Endothelial cell of umbilical vein (primary cell): ENCODE measurements at regions not wholly inside any gene's neighbourhood (a gene's known extent, or its start where the extent isn't known, plus 50 kb on each side); places are given as distances from the start of the nearest gene placed in this dataset.

Source experiments
- BruUV-seq: library from RNA; stranded (reverse); fragments of 400-500 nt; replicated peaks from 2 replicates; lab custom pipeline; 2021; lab: Mats Ljungman, UMichigan
- CTCF ChIA-PET: fragments of 300-600, 350-600 bp; sonication (Branson Sonifier 250); formaldehyde crosslinking; loops from one replicate; lab custom pipeline; 2021; ENCODE audit warnings: antibody characterized with exemption, inconsistent platforms; lab: Charles Lee
- POLR2A ChIA-PET: fragments of 300-600, 350-600 bp; sonication (Branson Sonifier 250); formaldehyde crosslinking; loops from one replicate; lab custom pipeline; 2021; ENCODE audit warnings: antibody characterized with exemption, inconsistent platforms; lab: Charles Lee
- DNase-seq: peaks from one replicate; pipeline ENCODE4 v3.0.0-alpha.2; 2011; ENCODE audit warnings: low read depth, low spot score
- FAIRE-seq: peaks from 2 replicates; lab custom pipeline; 2011; peaks lifted over from hg19 to GRCh38; lab: Jason Lieb, UNC
- H2AFZ ChIP-seq: 2 replicates; pipeline ENCODE4 v1.6.0; 2012; ENCODE audit warnings: low read depth, low read length, control low read depth, inconsistent platforms
- H3K27ac ChIP-seq: 2 replicates; pipeline ENCODE4 v1.5.1; 2011; ENCODE audit warnings: low read depth, mild to moderate bottlenecking, control low read depth, low read length, moderate library complexity; ENCODE audit not compliant: insufficient read depth
- H3K27me3 ChIP-seq, 2 experiments: 2 replicates each; pipeline versions ENCODE4 v1.6.0 to v1.6.1; 2011; ENCODE audit warnings: low read length in 2 of 2, mixed read lengths in 1 of 2; ENCODE audit not compliant: control insufficient read depth in 2 of 2, insufficient read depth in 2 of 2
- H3K36me3 ChIP-seq, 2 experiments: 2 replicates in 1 of 2; 3 replicates in 1 of 2; pipeline ENCODE4 v1.5.1; 2011; ENCODE audit warnings: low read length in 2 of 2, mild to moderate bottlenecking in 1 of 2, moderate library complexity in 1 of 2; ENCODE audit not compliant: control insufficient read depth in 2 of 2, insufficient read depth in 2 of 2; ENCODE audit errors: extremely low read depth in 1 of 2
- H3K4me1 ChIP-seq: 3 replicates; pipeline ENCODE4 v1.5.1; 2011; ENCODE audit warnings: mild to moderate bottlenecking, low read length; ENCODE audit not compliant: control insufficient read depth, insufficient read depth; ENCODE audit errors: extremely low read depth
- H3K4me2 ChIP-seq: 2 replicates; pipeline ENCODE4 v1.6.1; 2011; ENCODE audit warnings: low read length, control low read depth, mixed read lengths; ENCODE audit not compliant: insufficient read depth
- H3K4me3 ChIP-seq, 3 experiments: fragments of 200-600 bp in 1 of 3; sonication (generic), shearing (Covaris generic) in 1 of 3; replicated peaks in 1 of 3; 2 replicates each; pipeline ENCODE4 v1.5.1; 2011 to 2016; ENCODE audit warnings: control low read depth in 3 of 3, low read length in 3 of 3, mild to moderate bottlenecking in 2 of 3, inconsistent platforms in 1 of 3, low read depth in 1 of 3, moderate library complexity in 1 of 3; ENCODE audit not compliant: insufficient read depth in 1 of 3
- H3K79me2 ChIP-seq: 2 replicates; pipeline ENCODE4 v1.6.0; 2012; ENCODE audit warnings: low read length, inconsistent platforms; ENCODE audit not compliant: control insufficient read depth, insufficient read depth
- H3K9ac ChIP-seq: replicated peaks from 2 replicates; pipeline ENCODE3; 2011; ENCODE audit warnings: low read length, control low read depth; ENCODE audit not compliant: insufficient read depth; ENCODE audit errors: extremely low read depth
- H3K9me1 ChIP-seq: replicated peaks from 3 replicates; pipeline ENCODE4 v1.6.0; 2011; ENCODE audit warnings: mild to moderate bottlenecking, low read length; ENCODE audit not compliant: control insufficient read depth, insufficient read depth; ENCODE audit errors: extremely low read depth
- H3K9me3 ChIP-seq: replicated peaks from 2 replicates; pipeline ENCODE4 v1.5.1; 2012; ENCODE audit warnings: low read length, inconsistent platforms; ENCODE audit not compliant: control insufficient read depth, insufficient read depth
- H4K20me1 ChIP-seq: replicated peaks from 2 replicates; pipeline ENCODE3; 2011; ENCODE audit warnings: mild to moderate bottlenecking, low read length; ENCODE audit not compliant: control insufficient read depth, insufficient read depth; ENCODE audit errors: extremely low read depth
- EZH2 ChIP-seq: IDR thresholded peaks from 2 replicates; pipeline ENCODE4 v1.6.1; 2012; ENCODE audit warnings: borderline replicate concordance, low read depth, mild to moderate bottlenecking, moderate library complexity, low read length, inconsistent platforms; ENCODE audit not compliant: severe bottlenecking
- FOS ChIP-seq: IDR thresholded peaks from 2 replicates; pipeline ENCODE4 v1.6.1; 2011; ENCODE audit warnings: mild to moderate bottlenecking, low read length, moderate library complexity, borderline replicate concordance; ENCODE audit not compliant: insufficient read depth
- GATA2 ChIP-seq: IDR thresholded peaks from 2 replicates; pipeline ENCODE4 v1.7.0; 2011; ENCODE audit warnings: low read depth, mild to moderate bottlenecking, moderate library complexity, mixed read lengths, low read length; ENCODE audit not compliant: insufficient read length, insufficient read depth
- JUN ChIP-seq: IDR thresholded peaks from 2 replicates; pipeline ENCODE4 v1.6.1; 2011; ENCODE audit warnings: borderline replicate concordance, low read depth; ENCODE audit not compliant: insufficient read length, insufficient read depth
- MYC ChIP-seq: IDR thresholded peaks from one replicate; pipeline ENCODE4 v1.6.1; 2011; ENCODE audit warnings: mild to moderate bottlenecking, low read depth, low read length
- POLR2A ChIP-seq: IDR thresholded peaks from 2 replicates; pipeline ENCODE4 v1.6.1; 2012; ENCODE audit warnings: low read depth, mild to moderate bottlenecking, control low read depth, low read length
- POLR2AphosphoS5 ChIP-seq: IDR thresholded peaks from 2 replicates; pipeline ENCODE4 v1.6.1; 2012; ENCODE audit warnings: low read depth, mild to moderate bottlenecking, control low read depth, low read length, moderate library complexity; ENCODE audit not compliant: insufficient read depth
- dilution Hi-C: fragments of 300-500 bp; cut with MboI; formaldehyde crosslinking; loops from one replicate; pipeline ENCODE4 v1.15.0; 2019; ENCODE audit warnings: low sequenced_read_pairs; ENCODE audit not compliant: extremely low pct_ligation_motif_present
- intact Hi-C: fragments of 100-400 bp; cut with micrococcal nuclease; formaldehyde crosslinking; loops from one replicate; pipeline ENCODE4 v1.10.0; 2022
- TF ChIP-seq, protein P1 (sequence below), 2 donors: IDR thresholded peaks; 1 replicate in 1 of 2; 2 replicates in 1 of 2; pipeline ENCODE4 v1.5.1; 2011; ENCODE audit warnings: low read length in 2 of 2, mild to moderate bottlenecking in 2 of 2, moderate library complexity in 2 of 2, control low read depth in 1 of 2, inconsistent platforms in 1 of 2, low read depth in 1 of 2; ENCODE audit not compliant: insufficient read depth in 1 of 2; ENCODE audit errors: extremely low read depth in 1 of 2
- TF ChIP-seq, protein P2 (sequence below): IDR thresholded peaks from 2 replicates; pipeline ENCODE4 v1.6.1; 2011; ENCODE audit not compliant: insufficient read depth, insufficient read length

DNA sequence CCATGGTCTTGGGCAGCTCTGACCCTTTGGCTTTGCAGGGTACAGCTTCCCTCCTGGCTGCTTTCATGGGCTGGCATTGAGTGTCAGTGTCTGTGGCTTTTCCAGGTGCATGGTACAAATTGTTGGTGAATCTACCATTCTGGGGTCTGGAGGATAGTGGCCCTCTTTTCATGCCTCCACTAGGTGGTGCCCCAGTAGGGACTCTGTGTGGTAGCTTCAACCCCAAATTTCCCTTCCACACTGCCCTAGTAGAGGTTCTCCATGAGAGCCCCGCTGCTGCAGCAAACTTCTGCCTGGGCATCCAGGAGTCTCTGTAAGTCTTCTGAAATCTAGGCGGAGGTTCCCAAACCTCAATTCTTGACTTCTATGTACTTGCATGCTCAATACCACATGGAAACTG lies 494.5 kb upstream of the LRRC7 start:
- Histone ChIP-seq H3K27me3 (no peaks in the 10 kb centered on the region), H3K4me1 (no peaks in the 10 kb centered on the region), H3K27ac (no peak overlapping the region), H3K9ac (no peak overlapping the region), H3K4me2 (no peak overlapping the region), H3K36me3 (no peaks in the 10 kb centered on the region), H3K9me1 (no peaks in the 10 kb centered on the region), H2AFZ (no peak overlapping the region), H3K79me2 (no peaks in the 10 kb centered on the region), H4K20me1 (no peaks in the 10 kb centered on the region), H3K9me3 (no peaks in the 10 kb centered on the region), H3K4me3 (no peak overlapping the region)
- FAIRE-seq (no peak), DNase-seq (no peak)
- CTCF ChIA-PET, result no interaction called here
- intact Hi-C loops (no loop called here), dilution Hi-C loops (no loop called here)
- BruUV-seq, result no TSS peak
- no peak for TF ChIP-seq FOS
- TF ChIP-seq, protein P1, sequence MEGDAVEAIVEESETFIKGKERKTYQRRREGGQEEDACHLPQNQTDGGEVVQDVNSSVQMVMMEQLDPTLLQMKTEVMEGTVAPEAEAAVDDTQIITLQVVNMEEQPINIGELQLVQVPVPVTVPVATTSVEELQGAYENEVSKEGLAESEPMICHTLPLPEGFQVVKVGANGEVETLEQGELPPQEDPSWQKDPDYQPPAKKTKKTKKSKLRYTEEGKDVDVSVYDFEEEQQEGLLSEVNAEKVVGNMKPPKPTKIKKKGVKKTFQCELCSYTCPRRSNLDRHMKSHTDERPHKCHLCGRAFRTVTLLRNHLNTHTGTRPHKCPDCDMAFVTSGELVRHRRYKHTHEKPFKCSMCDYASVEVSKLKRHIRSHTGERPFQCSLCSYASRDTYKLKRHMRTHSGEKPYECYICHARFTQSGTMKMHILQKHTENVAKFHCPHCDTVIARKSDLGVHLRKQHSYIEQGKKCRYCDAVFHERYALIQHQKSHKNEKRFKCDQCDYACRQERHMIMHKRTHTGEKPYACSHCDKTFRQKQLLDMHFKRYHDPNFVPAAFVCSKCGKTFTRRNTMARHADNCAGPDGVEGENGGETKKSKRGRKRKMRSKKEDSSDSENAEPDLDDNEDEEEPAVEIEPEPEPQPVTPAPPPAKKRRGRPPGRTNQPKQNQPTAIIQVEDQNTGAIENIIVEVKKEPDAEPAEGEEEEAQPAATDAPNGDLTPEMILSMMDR (IDR thresholded peaks at IDR 0.05; ENCODE audit: extremely low read depth in 1 of 2, insufficient read depth in 1 of 2, low read depth in 1 of 2, low read length in 2 of 2), result no peak
- TF ChIP-seq, protein P2, sequence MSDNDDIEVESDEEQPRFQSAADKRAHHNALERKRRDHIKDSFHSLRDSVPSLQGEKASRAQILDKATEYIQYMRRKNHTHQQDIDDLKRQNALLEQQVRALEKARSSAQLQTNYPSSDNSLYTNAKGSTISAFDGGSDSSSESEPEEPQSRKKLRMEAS, result no peak
- TF ChIP-seq JUN, result no peak
- POLR2A ChIA-PET, result no interaction called here

DNA sequence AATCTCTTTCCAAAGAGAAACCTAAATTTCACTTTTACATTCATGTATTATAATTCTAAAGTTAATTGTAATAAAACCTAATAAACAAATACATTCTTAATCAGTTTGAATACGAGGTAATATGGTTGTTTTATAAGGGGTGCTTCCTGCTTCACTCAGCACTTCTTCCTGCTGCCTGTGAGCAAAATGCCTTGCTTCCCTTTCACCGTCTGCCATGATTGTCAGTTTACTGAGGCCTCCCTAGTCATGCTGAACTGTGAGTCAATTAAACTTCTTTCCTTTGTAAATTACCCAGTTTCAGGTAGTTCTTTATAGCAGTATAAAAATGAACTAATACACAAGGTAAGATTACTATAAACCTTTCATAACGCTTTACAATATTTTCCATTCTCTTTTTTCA lies 491.1 kb upstream of the LRRC7 start:
- ChIA-PET CTCF (no interaction called here), POLR2A (no interaction called here)
- Histone ChIP-seq H3K4me2 (no peak overlapping the region), H3K4me1 (no peaks in the 10 kb centered on the region), H3K27ac (no peak overlapping the region), H3K9me3 (no peaks in the 10 kb centered on the region), H2AFZ (no peak overlapping the region), H3K4me3 (no peak overlapping the region), H3K9ac (no peak overlapping the region), H4K20me1 (no peaks in the 10 kb centered on the region), H3K27me3 (no peaks in the 10 kb centered on the region), H3K36me3 (no peaks in the 10 kb centered on the region), H3K9me1 (no peaks in the 10 kb centered on the region), H3K79me2 (no peaks in the 10 kb centered on the region)
- intact Hi-C loops (no loop called here), dilution Hi-C loops (no loop called here)
- DNase-seq (no peak), FAIRE-seq (no peak)
- TF ChIP-seq GATA2 (no peak), POLR2AphosphoS5 (no peak), JUN (no peak), EZH2 (no peak), POLR2A (no peak), FOS (no peak), MYC (no peak)
- TF ChIP-seq, protein P2, result no peak
- TF ChIP-seq, protein P1 (IDR thresholded peaks at IDR 0.05; ENCODE audit: extremely low read depth in 1 of 2, insufficient read depth in 1 of 2, low read depth in 1 of 2, low read length in 2 of 2), result no peak
- no TSS peak for BruUV-seq
